ENCODE measurements at regions not wholly inside any gene's neighbourhood (a gene's known extent, or its start where the extent isn't known, plus 50 kb on each side); places are given as distances from the start of the nearest gene placed in this dataset.
"Not testable (repeated sequence)": the region's sequence is repeated elsewhere in the genome, so short reads cannot be mapped to it uniquely, and the experiment has no call there.

- DNase-seq (ENCODE audit: low spot score) = no peak
- TF ChIP-seq, protein P1, sequence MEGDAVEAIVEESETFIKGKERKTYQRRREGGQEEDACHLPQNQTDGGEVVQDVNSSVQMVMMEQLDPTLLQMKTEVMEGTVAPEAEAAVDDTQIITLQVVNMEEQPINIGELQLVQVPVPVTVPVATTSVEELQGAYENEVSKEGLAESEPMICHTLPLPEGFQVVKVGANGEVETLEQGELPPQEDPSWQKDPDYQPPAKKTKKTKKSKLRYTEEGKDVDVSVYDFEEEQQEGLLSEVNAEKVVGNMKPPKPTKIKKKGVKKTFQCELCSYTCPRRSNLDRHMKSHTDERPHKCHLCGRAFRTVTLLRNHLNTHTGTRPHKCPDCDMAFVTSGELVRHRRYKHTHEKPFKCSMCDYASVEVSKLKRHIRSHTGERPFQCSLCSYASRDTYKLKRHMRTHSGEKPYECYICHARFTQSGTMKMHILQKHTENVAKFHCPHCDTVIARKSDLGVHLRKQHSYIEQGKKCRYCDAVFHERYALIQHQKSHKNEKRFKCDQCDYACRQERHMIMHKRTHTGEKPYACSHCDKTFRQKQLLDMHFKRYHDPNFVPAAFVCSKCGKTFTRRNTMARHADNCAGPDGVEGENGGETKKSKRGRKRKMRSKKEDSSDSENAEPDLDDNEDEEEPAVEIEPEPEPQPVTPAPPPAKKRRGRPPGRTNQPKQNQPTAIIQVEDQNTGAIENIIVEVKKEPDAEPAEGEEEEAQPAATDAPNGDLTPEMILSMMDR (IDR thresholded peaks at IDR 0.05; ENCODE audit: borderline replicate concordance, control extremely low read depth, extremely low read depth, insufficient read depth, missing control alignments) = no peak
- in situ Hi-C loops (cut with MboI; ENCODE audit: low sequenced_read_pairs, unreplicated experiment) = no loop called here
Observed at GRCh38 chr15:35252351-35252865, 167.3 kb upstream of the NANOGP8 start.

- TF ChIP-seq, protein P1 (IDR thresholded peaks at IDR 0.05; ENCODE audit: borderline replicate concordance, control extremely low read depth, extremely low read depth, insufficient read depth, missing control alignments) = no peak
- in situ Hi-C loops (cut with MboI; ENCODE audit: low sequenced_read_pairs, unreplicated experiment) = no loop called here
- no peak for DNase-seq (ENCODE audit: low spot score)
Observed at GRCh38 chr15:35247150-35247549, 162.1 kb upstream of the NANOGP8 start.

DNA sequence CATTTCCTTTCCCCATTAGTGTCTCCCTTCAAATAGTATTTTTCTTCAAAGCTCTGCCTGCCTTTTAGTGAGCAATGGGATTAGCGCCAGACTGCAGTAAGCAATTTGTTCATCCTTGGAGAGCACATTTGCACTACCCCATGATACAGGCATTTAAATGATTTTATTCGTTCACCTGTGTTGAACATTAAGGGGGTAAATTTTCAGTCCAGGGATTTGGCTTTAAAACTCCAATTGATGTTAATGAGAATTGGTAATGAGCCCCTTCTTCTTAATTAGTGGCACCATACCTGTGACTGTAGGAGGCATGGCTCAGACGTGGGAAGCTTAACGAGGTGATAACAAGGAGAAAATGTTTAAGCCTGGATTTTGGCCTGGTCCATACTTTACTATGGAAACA lies 161.4 kb upstream of the NANOGP8 start:
- TF ChIP-seq, protein P1 (IDR thresholded peaks at IDR 0.05; ENCODE audit: borderline replicate concordance, control extremely low read depth, extremely low read depth, insufficient read depth, missing control alignments) = no peak
- in situ Hi-C loops (cut with MboI; ENCODE audit: low sequenced_read_pairs, unreplicated experiment) = no loop called here
- DNase-seq (ENCODE audit: low spot score) = no peak

DNA sequence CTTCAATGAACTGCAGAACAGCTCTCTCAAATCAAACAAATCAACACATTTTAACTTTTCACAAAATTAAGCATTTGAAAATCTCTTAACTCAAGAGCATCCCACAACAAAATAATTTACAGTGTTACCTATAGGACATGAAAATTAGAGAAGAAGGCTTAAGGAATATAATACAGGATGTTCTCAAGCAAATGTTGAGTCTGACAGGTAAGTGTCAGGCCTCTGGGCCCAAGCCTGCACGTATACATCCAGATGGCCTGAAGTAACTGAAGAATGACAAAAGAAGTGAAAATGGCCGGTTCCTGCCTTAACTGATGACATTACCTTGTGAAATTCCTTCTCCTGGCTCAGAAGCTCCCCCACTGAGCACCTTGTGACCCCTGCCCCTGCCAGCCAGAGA lies 160.6 kb upstream of the NANOGP8 start:
- DNase-seq (ENCODE audit: low spot score); in situ Hi-C loops (cut with MboI; ENCODE audit: low sequenced_read_pairs, unreplicated experiment): not testable (repeated sequence)

GRCh38 chr15:35244227-35244626 lies 159.1 kb upstream of the NANOGP8 start:
- in situ Hi-C loops (cut with MboI; ENCODE audit: low sequenced_read_pairs, unreplicated experiment) = no loop called here
- TF ChIP-seq, protein P1 (IDR thresholded peaks at IDR 0.05; ENCODE audit: borderline replicate concordance, control extremely low read depth, extremely low read depth, insufficient read depth, missing control alignments) = no peak
- no peak for DNase-seq (ENCODE audit: low spot score)

GRCh38 chr15:35243758-35244157 lies 158.7 kb upstream of the NANOGP8 start:
- DNase-seq (ENCODE audit: low spot score) = no peak
- in situ Hi-C loops (cut with MboI; ENCODE audit: low sequenced_read_pairs, unreplicated experiment) = no loop called here
- TF ChIP-seq, protein P1 (IDR thresholded peaks at IDR 0.05; ENCODE audit: borderline replicate concordance, control extremely low read depth, extremely low read depth, insufficient read depth, missing control alignments) = no peak

DNA sequence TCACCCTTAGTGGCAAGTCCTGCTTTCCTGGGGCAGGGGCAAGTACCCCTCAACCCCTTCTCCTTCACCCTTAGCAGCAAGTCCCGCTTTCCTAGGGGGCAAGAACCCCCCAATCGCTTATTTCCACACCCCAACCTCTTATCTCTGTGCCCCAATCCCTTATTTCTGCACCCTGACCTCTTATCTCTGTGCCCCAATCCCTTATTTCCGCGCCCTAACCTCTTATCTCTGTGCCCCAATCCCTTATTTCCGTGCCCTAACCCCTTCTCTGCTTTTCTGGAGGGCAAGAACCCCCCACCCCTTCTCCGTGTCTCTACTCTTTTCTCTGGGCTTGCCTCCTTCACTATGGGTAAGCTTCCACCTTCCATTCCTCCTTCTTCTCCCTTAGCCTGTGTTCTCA lies 154.6 kb upstream of the NANOGP8 start:
- not testable (repeated sequence) for DNase-seq (ENCODE audit: low spot score)

DNA sequence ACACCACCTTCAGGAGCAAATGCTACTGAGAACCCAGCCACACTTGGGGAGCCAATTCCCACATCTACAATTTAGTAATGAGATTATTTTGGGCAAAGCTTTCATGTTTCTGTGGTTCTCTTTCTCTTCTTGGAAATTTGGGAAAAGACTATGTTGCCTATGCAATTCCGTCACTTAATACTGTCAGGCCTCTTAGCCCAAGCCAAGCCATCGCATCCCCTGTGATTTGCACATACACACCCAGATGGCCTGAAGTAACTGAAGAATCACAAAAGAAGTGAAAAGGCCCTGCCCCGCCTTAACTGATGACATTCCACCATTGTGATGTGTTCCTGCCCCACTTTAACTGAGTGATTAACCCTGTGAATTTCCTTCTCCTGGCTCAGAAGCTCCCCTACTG lies 153.4 kb upstream of the NANOGP8 start:
- in situ Hi-C loops (cut with MboI; ENCODE audit: low sequenced_read_pairs, unreplicated experiment); DNase-seq (ENCODE audit: low spot score): not testable (repeated sequence)

More for the DNA sequence above, 154.6 kb upstream of the NANOGP8 start:
- in situ Hi-C loops (cut with MboI; ENCODE audit: low sequenced_read_pairs, unreplicated experiment) = not testable (repeated sequence)

Measured in GM13976 (cell line).